ENCODE measurements at regions not wholly inside any gene's neighbourhood (a gene's known extent, or its start where the extent isn't known, plus 50 kb on each side); places are given as distances from the start of the nearest gene placed in this dataset.

GRCh38 chr5:87836696-87837095 is 424.0 kb upstream of the CCNH start:
- TF ChIP-seq CTCF (IDR thresholded peaks at IDR 0.05; ENCODE audit: low read length, missing control alignments) = no peak
- no peak for DNase-seq (ENCODE audit: low read depth)
- H3K4me3 ChIP-seq (replicated peaks; ENCODE audit: low read depth, low read length) = no peak overlapping the region

- DNase-seq (ENCODE audit: low read depth) = no peak
- no peak overlapping the region for H3K4me3 ChIP-seq (replicated peaks; ENCODE audit: low read depth, low read length)
- no peak for TF ChIP-seq CTCF (IDR thresholded peaks at IDR 0.05; ENCODE audit: low read length, missing control alignments)
Observed at GRCh38 chr5:87831499-87831898, 418.8 kb upstream of the CCNH start.

GRCh38 chr5:87829217-87829551 is 416.5 kb upstream of the CCNH start:
- H3K4me3 ChIP-seq (replicated peaks; ENCODE audit: low read depth, low read length) = no peak overlapping the region
- no peak for TF ChIP-seq CTCF (IDR thresholded peaks at IDR 0.05; ENCODE audit: low read length, missing control alignments)

GRCh38 chr5:87828545-87829216 is 416.0 kb upstream of the CCNH start:
- TF ChIP-seq CTCF (IDR thresholded peaks at IDR 0.05; ENCODE audit: low read length, missing control alignments) = no peak
- no peak overlapping the region for H3K4me3 ChIP-seq (replicated peaks; ENCODE audit: low read depth, low read length)
- no peak for DNase-seq (ENCODE audit: low read depth)

More at GRCh38 chr5:87829217-87829551, 416.5 kb upstream of the CCNH start:
- DNase-seq (ENCODE audit: low read depth) = peak; percentile 10

- H3K4me3 ChIP-seq (replicated peaks; ENCODE audit: low read depth, low read length) = no peak overlapping the region
- no peak for TF ChIP-seq CTCF (IDR thresholded peaks at IDR 0.05; ENCODE audit: low read length, missing control alignments)
- DNase-seq (ENCODE audit: low read depth) = no peak
Observed at GRCh38 chr5:87827539-87827938, 414.8 kb upstream of the CCNH start.

- no peak overlapping the region for H3K4me3 ChIP-seq (replicated peaks; ENCODE audit: low read depth, low read length)
- no peak for DNase-seq (ENCODE audit: low read depth)
- no peak for TF ChIP-seq CTCF (IDR thresholded peaks at IDR 0.05; ENCODE audit: low read length, missing control alignments)
Observed at GRCh38 chr5:87826507-87826906, 413.8 kb upstream of the CCNH start.

- TF ChIP-seq CTCF (IDR thresholded peaks at IDR 0.05; ENCODE audit: low read length, missing control alignments) = no peak
- no peak overlapping the region for H3K4me3 ChIP-seq (replicated peaks; ENCODE audit: low read depth, low read length)
- DNase-seq (ENCODE audit: low read depth) = no peak
Observed at GRCh38 chr5:87825583-87825982, 412.9 kb upstream of the CCNH start.

All from fibroblast of pulmonary artery (primary cell).